ENCODE measurements at regions not wholly inside any gene's neighbourhood (a gene's known extent, or its start where the extent isn't known, plus 50 kb on each side); places are given as distances from the start of the nearest gene placed in this dataset.
"Not testable (repeated sequence)": the region's sequence is repeated elsewhere in the genome, so short reads cannot be mapped to it uniquely, and the experiment has no call there.

DNA sequence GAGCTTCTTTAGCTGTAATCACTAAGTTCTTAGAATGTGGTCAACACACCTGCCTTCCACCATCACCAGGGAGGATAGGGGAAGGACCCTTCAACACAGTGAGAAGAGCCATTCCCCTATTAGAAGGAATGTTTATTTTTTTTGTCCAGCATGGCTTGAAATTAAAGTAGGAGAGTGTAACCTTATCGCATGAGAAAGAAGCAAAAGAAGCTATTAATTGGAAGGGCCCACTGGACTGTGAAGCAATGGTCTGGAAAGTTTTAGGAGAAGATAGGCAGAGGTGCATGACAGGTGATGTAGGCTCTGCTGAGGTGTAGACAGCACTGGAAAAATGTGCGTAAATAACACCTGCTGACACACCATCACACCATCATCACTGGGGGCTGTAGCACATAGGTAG is 1526.0 kb downstream of the MAT2B start:
- no peak for DNase-seq

DNA sequence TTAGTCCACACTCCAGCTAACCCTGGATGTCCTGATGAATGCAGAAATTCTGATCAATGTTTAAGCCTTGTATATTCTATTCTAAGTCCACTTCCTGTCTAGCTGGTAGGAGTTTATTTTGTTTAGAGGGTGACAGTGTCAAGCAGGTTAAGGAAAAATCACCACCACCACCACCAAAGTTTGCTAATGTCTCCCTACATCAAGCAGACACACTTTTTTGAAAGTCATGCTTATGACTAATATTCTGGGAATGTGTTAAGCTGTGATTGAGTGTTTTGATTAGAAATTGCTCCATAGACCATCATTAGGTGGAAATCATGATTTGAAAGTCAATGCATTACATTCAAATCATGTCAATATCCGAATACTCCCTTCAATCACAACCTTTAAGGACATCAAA is 1530.1 kb downstream of the MAT2B start:
- no peak for DNase-seq

DNA sequence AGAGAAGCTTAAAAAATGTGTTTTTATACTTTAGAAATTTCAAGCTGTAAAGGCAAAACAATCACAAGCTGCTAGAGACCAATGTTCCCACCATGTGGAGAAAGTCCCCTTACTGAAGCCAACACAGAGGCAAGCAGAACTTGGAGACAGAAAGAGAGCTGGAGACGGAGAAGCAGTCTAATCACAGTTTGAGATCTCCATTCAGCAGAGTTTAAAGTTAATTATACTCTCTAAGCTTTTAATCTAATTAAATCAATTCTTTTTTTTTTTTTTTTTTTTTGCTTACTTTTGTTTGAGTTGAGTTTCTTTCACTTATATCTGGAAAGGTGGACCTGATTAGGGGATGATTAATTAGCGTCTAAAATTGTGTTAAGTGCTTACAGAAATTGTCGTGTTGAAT is 1534.3 kb downstream of the MAT2B start:
- no peak for DNase-seq

DNA sequence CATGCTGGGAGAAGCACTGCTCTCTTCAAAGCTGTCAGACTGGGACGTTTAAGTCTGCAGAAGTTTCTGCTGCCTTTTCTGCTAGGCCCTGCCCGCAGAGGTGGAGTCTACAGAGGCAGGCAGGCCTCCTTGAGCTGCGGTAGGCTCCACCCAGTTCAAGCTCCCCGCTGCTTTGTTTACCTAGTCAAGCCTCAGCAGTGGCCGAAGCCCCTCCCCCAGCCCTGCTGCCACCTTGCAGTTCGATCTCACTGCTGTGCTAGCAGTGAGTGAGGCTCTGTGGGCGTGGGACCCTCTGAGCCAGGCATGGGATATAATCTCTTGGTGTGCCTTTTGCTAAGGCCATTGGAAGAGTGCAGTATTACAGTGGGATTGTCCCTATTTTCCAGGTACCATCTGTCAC is 1540.5 kb downstream of the MAT2B start:
- DNase-seq = not testable (repeated sequence)

DNA sequence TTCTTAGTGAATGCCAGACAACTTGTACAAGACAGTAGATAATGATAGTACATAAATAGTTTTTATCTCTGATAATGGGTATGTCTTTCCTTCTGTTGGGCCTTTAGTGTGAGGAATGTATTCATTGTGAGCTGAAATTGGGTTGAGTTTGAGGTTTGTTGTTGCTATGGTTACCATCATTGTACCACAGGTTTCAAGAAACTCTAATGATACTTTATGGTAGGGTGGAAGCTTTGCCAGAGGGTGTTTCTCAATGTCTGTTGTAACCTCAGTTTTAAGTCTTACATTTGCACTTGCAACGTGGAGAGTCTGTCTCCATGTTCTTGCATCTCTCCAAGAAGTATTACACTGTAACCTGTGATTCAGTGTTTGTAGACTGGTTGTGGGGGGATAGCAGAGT is 1550.1 kb downstream of the MAT2B start:
- DNase-seq = no peak

DNA sequence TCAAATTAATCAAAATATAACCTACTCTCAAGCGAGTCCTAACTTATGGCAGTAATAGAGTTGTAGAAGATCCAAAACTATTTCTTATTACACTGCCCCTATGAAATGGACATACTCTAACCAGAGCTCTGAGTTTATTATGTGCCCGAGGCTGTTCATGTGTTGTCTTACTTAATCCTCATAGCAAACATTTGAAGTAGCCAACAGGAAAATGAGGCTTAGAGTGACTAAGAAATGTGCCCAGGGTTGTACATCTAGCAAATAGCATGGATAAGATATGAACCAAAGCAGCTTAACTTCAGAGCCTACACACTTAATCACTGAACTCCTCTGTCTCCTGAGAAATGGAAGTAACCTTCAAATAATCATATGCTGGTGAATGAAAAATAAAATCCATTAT is 1551.7 kb downstream of the MAT2B start:
- DNase-seq = no peak

DNA sequence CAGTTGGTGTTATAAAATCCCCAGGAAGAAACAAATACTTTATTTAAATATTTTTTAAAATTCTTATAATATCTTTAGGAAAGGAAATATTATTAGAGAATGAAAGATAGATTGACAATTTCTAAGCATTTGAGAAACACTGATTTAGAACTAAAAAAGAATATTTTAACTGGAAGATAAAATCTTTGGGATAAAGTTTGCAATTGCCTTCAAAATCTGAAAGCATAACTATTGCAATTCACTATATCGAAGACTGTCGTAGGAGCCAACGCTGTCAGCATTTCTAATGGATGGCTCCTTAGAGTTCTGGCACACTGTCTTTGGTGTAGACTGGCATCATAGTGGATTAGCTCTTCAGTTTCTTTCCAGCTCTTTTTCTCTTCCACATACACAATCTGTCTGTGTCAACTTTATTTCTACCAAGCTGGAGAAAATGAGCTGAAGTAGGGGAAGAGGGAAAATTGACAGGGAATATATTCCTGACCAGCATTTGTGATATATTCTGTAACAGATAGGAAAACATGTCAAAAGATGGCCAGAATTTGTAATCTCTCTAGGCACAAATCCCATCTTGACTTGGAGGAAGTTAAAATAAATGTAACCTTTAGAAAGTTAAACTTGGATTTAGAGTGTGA is 1561.4 kb downstream of the MAT2B start:
- no peak for DNase-seq

DNA sequence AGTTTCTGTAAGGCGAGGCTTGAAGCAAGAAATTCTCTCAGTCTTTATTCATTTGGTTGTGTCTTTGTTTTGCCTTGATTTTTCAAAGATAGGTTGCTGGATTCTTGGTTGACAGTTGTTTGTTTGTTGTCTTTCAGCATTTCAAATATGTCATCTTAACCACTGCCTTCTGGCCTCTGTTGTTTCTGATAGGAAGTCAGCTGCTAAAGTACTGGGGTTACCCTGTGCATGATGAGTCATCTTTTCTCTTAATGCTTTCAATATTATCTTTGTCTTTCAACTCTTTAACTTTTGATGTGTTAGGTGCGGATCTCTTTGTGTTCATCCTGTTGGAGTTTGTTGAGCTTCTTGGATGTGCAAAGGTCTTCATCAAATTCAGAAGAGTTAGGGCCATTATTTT is 1571.3 kb downstream of the MAT2B start:
- DNase-seq = no peak

DNA sequence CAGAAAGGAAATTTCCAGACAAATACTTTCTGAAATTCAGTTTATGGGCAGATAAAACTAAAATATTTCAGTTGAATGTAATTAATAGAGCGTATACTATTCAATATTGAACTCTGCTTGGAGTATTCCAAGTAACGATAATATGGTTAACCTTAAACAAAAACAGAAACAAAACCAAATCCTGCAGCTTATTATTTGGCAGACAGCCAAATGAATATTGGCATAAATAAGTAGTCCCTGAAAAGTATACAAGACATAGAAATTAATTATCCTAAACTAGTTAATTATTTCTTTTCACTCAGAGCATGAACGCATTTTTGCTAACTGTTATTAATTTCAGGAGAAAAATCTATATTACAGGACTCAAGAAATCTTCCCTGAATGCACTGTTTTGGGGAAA is 1574.0 kb downstream of the MAT2B start:
- no peak for DNase-seq

DNA sequence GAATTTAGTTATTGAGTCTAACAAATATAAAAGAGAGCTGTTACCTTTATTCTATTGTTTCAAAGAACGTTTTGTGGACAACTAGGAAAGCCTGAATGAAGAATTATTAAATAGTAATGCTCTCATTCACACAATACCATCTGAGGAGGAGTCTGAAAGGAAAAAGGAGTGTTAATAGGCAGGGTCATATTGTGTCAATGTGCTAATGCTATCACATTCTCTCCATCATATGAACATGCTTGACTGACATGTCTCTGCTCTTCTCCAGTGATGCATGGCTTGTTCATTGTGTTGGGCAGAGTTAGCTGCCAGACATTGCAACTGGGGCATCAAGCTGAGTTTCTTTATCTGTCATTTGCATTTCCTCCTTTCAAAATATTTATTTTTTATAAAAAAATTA is 1578.0 kb downstream of the MAT2B start:
- DNase-seq = no peak

DNA sequence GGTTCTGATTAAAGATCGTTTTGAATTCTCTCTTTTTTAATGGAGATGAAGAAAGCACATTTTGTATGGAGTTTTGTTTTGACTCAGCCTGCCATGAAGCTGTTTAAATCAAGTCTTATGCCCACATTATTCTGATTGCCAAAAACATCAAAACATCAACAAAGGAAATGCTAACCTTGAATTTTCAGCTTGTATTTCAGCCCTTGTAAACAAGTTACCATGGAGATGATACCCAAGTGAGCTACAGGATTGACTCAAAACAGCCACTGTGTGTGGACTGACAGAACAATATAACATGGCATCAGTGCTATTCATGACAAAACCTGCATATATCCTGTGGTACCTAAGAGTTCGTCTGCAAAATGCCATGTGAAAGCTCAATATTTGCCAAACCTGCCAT is 1581.0 kb downstream of the MAT2B start:
- DNase-seq = no peak

DNA sequence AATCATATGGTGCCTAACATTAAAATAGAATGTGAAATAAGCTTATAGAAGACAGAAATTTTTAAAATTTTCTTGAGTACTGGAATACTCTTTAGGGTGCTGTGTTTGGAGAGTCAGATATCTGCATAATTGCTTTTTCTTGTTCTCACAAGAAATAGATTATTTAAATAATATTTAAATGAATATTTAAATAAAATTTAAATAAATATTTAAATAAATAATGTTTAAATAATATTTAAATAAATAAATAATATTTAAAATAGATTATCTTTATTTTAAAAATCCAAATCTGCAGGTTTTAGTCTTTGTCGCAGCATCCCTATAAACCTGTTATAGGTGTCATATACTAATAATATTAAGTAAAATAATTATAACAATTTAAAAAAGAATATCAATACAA is 1589.4 kb downstream of the MAT2B start:
- DNase-seq = no peak

DNA sequence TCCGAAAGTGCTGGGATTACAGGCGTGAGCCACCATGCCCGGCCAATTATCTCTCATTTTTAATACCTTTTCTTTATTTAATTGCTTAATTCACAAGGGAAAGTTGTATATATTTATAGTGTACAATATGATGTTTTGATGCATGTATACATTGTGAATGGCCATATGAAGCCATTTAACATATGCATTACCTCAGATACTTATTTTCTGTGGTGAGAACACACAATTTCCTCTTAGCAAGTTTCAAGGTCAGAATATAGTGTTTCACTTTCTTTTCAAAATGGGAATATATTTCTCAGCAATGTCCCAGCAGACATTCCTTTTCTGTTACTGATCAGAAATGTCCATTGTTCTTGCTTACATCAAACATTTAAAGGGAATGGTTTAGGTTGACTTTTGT is 1596.3 kb downstream of the MAT2B start:
- DNase-seq = no peak

DNA sequence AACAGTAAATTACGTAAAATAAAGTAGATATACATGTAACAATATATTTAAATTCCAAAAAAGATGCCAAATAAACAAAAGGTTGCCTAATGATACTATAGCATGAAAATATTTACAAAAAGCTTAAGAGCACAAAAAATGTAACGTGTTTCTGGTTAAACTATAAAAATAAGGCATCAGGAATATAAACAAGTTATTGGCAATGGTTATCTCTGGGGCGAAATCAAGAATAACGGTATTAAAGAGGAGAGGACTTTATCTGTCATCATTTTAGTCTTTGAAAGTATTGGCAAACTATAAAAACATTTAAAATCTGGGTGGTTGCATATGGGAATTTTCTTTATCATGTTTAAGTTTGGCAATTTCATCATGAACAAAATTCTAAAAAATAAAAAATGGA is 1599.2 kb downstream of the MAT2B start:
- no peak for DNase-seq

DNA sequence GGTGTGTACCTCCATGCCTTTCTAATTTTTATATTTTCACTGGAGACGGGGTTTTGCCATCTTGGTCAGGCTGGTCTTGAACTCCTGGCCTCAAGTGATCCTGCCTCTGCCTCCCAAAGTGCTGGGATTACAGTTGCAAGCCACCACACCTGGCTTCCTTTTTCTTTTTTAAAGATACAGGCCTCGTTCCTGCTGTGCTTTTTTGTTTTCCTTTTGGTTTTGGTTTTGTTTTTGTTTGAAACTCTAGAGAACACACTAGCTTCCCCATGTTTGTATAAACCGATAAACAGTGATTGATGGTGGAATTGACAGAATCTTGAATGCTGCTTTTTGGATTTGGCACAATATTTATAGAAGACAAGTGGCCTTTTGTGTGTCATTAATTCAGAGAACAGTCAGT is 1603.4 kb downstream of the MAT2B start:
- no peak for DNase-seq

DNA sequence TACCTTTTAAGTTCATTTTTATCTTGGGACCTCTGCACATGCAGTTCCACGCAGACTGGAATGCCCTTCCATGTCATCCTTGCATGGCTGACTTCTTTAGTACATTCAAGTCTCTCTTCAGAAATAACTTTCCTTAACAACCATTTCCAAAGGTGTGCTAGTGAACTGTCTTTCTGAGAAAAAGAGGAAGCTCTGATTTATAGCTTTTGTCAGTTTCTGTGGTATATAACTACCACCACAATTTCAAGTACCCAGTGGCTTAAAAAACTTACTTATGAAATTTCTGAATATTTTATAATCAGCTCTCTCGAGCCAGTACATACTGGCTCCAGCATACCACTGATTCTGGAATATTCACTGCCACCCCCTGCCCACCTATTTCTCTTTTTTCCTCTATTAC is 1613.8 kb downstream of the MAT2B start:
- DNase-seq = no peak

DNA sequence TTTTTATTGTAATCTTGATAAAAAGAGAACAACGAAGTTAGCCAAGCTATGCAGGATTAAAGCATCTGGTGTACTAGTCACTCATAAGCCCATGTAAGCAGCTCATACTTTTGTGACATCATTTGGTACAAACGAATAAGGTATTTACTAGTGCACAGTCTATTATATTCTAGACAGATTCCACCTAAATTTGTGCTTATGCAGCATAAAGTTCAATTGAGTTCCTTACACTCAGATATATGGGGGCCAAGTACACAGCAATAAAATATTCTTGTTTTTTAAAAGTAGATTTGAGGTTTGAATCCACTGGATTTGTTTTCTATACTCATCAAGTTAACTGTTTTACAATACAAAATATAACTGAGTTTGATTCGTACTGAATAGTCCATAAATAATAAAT is 1621.2 kb downstream of the MAT2B start:
- DNase-seq = no peak

DNA sequence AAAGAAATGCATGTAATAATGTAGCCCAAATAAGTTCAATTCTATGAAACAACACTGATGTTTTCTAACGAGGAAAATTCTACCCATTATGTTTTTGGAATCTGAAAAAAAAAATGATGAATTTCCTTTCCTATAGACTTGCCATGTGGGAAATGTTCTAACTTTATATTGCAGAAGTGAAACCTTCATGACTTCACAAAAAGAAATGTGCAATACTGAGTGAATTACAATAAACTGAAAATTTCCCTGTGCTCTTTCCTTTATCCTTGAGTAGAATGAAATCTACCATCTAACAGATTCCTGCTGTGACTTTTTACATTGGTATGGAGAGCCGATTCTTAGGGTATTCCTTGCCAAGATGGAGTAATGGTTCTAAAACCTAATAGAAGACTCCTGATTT is 1622.5 kb downstream of the MAT2B start:
- DNase-seq = no peak

DNA sequence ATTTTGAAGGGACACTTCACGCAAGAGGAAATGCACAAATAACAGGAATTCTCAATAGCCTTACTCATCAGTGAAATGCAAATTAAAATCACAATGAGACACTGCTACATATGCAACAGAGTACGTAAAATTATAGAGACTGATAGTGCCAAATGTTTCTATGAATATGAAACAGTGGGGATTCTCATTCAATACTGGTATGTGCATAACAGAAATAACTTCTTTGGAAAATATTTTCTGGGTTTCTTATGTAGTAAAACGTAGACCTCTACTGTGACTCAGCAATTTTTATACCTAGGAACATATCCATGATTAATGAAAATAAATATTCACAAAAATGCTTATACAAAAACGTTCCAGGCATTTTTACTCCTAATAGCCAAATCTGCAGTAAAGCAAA is 1625.2 kb downstream of the MAT2B start:
- no peak for DNase-seq

DNA sequence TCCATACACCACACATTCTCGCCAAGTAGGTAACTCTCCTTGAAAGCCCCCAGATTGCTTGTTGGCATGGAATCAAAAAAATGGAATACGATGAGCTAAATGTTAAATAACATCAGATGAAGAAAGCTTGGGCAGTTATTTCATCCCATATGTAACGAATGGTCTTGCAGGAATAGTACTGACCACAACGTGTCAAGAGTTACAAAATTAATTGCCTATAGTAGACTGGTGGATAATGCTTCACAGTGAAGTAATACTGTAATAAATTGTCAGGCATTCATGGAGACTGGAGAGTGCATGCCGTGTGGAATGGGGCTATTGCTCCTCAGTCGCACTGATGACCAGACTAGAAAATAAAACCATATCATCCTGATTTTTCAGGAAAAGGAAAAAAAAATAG is 1628.7 kb downstream of the MAT2B start:
- no peak for DNase-seq

DNA sequence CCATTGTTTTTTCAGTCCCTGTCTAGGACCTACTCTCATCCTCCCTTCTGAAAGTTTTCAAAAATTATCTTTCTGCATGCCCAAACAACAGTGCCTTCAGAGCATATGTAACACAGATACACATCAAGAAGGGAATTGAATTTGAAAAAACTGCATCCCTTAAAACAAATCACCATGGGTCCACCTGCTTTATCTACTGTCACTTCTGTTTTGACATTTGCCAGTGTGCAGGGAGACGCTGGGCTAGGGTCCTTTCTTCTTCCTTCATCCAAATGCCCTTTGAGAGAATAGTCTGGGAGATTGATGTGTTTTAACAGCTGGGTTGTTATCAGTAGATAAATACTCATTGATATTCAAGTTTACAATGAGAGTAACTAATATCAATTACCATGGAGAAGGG is 1630.1 kb downstream of the MAT2B start:
- DNase-seq = no peak

DNA sequence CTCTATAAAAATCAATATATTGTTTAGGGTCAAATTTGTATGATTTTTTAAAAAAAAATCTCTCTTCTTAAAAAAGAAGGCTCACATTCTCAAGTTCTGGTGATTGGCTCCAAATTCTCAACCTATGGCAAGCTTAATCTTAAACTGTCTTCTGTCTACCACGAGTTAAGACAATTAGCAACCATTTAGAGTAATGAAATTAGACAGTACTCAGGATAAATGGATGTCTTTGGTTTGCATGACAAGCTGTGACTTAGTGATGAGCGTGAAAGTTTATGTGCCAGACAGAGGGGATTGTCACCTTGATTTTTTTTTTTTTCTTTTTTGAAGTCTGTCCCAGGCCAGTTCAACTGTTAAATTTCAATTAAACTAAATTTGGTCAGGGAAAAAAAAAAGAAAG is 1632.3 kb downstream of the MAT2B start:
- DNase-seq = no peak

DNA sequence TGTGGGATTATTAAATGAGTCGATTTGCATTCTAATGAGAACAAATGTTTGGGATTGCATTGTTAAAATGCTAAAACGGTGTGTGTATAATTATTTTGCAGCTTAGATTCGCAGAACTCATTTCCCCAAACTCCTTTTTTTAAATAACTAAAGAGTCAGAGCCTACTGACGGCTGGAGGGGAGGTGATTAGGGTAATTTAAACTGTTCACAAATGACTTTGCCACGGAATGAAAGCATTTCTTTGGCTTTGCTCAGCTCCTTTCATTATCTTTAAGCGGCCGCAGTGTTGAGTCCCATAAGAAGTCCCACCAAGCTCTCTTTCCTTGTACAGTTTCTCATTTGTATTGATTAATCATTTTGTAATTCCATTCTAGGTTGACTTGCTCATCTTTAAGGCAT is 1632.8 kb downstream of the MAT2B start:
- no peak for DNase-seq

DNA sequence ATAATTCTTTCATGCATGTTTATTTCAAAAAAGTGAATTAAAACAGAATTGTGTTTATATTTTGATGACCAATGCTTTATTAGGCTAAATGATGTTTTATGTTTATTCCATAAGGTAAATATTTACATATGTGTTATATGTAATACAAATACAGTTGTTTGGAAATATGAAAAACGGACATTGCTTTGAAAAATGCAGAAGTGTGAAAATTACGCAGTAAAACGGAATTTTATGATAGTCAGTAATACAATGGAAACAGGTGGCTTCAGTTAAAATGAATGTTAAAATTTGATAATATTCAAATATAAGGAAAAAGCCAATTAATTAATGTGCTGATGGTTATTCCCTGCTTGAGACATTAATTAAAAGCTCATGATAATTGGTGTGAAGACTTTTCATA is 1633.8 kb downstream of the MAT2B start:
- no peak for DNase-seq

DNA sequence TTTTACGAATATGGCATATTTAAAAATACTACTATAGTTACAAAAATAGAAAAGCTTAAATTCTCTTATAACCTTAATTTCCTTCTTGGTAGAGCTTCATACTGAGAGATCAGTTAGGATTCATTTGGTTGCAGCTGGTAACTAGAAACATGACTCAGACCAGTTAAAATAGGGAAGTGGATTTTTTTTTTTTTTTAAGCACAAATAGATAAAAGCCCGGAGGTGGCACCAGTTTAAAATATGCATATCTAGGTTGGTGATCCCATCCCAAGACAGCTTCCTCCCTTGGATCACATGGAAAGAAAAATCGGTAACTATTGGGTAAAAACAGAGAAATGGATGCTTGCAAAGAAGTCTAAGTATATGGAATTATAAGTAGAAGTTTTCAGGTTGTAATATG is 1634.3 kb downstream of the MAT2B start:
- DNase-seq = no peak

DNA sequence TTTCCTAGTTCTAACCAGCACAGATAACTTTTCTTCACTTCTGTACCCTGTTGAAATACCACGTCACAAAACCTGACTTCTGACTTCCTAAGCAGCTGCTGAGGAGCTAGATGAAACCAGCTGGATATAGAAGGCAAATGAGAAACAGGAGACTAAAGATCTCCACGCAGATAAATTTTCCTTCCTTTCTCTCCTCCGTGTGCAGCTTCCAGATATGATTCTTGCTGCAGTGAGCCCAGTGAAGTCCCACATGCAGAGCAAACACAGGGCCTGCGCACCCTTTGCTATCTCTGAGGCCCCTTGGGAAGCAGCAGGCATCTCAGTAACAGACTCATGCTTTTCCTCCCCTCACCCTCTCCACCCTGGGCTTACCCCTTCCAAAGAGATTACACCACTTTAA is 1638.3 kb downstream of the MAT2B start:
- no peak for DNase-seq
